GM21423 (cell line): ENCODE measurements at regions not wholly inside any gene's neighbourhood (a gene's known extent, or its start where the extent isn't known, plus 50 kb on each side); places are given as distances from the start of the nearest gene placed in this dataset.
"Not testable (repeated sequence)": the region's sequence is repeated elsewhere in the genome, so short reads cannot be mapped to it uniquely, and the experiment has no call there.

Experiments used
- ATAC-seq: cut with Tn5 transposase; IDR thresholded peaks from one replicate; pipeline ENCODE4 v1.9.1; 2021; ENCODE audit warnings: mild to moderate bottlenecking, moderate library complexity; ENCODE audit not compliant: unreplicated experiment

- ATAC-seq: no peak
These were observed 423.7 kb upstream of the ZNF804A start for GRCh38 chr2:184174493-184175104.

GRCh38 chr2:184178229-184178628 is 420.1 kb upstream of the ZNF804A start:
- no peak for ATAC-seq

GRCh38 chr2:184186436-184186835 is 411.9 kb upstream of the ZNF804A start:
- no peak for ATAC-seq

GRCh38 chr2:184187421-184187971 is 410.8 kb upstream of the ZNF804A start:
- ATAC-seq: no peak

- ATAC-seq: no peak
These were observed 407.6 kb upstream of the ZNF804A start for GRCh38 chr2:184190725-184191124.

GRCh38 chr2:184192649-184193048 is 405.7 kb upstream of the ZNF804A start:
- no peak for ATAC-seq

- ATAC-seq: no peak
These were observed 400.9 kb upstream of the ZNF804A start for GRCh38 chr2:184197413-184197812.

- ATAC-seq: not testable (repeated sequence)
These were observed 399.5 kb upstream of the ZNF804A start for GRCh38 chr2:184198791-184199190.

GRCh38 chr2:184199274-184199673 is 399.1 kb upstream of the ZNF804A start:
- ATAC-seq: no peak

GRCh38 chr2:184201246-184201645 is 397.1 kb upstream of the ZNF804A start:
- no peak for ATAC-seq

- no peak for ATAC-seq
These were observed 394.7 kb upstream of the ZNF804A start for GRCh38 chr2:184203661-184204060.

- ATAC-seq: no peak
These were observed 393.2 kb upstream of the ZNF804A start for GRCh38 chr2:184205048-184205596.

- ATAC-seq: no peak
These were observed 392.3 kb upstream of the ZNF804A start for GRCh38 chr2:184206045-184206444.

GRCh38 chr2:184210329-184210728 is 388.0 kb upstream of the ZNF804A start:
- ATAC-seq: no peak

GRCh38 chr2:184215745-184216144 is 382.6 kb upstream of the ZNF804A start:
- no peak for ATAC-seq

- ATAC-seq: no peak
These were observed 341.7 kb upstream of the ZNF804A start for GRCh38 chr2:184256611-184257010.

GRCh38 chr2:184261331-184261730 is 337.0 kb upstream of the ZNF804A start:
- ATAC-seq: no peak

GRCh38 chr2:184261818-184262217 is 336.5 kb upstream of the ZNF804A start:
- ATAC-seq: no peak

- no peak for ATAC-seq
These were observed 329.3 kb upstream of the ZNF804A start for GRCh38 chr2:184268900-184269477.

GRCh38 chr2:184270660-184271059 is 327.7 kb upstream of the ZNF804A start:
- ATAC-seq: no peak

GRCh38 chr2:184272056-184272455 is 326.3 kb upstream of the ZNF804A start:
- ATAC-seq: no peak

- ATAC-seq: no peak
These were observed 303.5 kb upstream of the ZNF804A start for GRCh38 chr2:184294831-184295230.
